GM21723 (cell line): ENCODE measurements at regions not wholly inside any gene's neighbourhood (a gene's known extent, or its start where the extent isn't known, plus 50 kb on each side); places are given as distances from the start of the nearest gene placed in this dataset.

ENCODE experiments used
- ATAC-seq: cut with Tn5 transposase; IDR thresholded peaks from one replicate; pipeline ENCODE4 v1.9.1; 2021; ENCODE audit warnings: mild to moderate bottlenecking, moderate library complexity; ENCODE audit not compliant: unreplicated experiment

DNA sequence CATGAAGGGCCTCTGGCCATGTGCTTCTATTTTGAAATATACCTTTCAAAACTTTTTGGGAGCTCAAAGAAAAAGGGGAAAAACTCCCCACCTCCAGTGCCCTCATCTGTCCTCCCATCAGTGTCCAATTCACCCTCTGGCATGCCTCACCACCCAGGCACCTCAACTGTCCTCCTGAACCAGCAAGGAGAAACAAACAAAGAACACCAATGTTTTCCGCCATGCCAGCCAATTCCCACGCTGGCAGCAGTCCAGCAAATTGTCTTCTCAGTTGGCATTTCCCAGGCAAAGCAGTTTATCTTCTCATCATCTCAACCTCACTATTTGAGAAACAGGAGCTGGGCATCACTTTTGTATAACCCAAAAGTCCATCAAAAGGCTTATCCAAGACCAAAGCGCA is 496.9 kb downstream of the SOX6 start:
- ATAC-seq, result no peak

GRCh38 chr11:15861256-15861655 is 495.1 kb downstream of the SOX6 start:
- no peak for ATAC-seq

DNA sequence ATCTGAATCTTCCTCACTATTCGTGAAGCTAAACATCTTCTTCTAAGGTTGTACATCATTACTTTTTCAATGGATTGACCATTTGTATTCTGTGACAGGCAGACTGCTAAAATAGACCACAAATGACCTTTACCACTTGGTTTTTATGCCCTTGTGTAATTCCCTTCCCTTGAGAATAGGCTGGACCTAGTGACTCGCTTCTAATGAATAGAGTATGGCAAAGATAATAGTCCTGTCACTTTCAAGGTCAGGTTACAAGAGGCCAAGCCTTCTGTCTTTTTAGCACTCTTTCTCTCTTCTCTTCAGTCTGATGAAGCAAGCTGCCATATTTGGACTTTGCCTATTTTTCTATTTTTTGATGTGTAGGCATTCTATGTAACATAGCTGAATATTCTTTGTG is 492.9 kb downstream of the SOX6 start:
- ATAC-seq, result no peak

DNA sequence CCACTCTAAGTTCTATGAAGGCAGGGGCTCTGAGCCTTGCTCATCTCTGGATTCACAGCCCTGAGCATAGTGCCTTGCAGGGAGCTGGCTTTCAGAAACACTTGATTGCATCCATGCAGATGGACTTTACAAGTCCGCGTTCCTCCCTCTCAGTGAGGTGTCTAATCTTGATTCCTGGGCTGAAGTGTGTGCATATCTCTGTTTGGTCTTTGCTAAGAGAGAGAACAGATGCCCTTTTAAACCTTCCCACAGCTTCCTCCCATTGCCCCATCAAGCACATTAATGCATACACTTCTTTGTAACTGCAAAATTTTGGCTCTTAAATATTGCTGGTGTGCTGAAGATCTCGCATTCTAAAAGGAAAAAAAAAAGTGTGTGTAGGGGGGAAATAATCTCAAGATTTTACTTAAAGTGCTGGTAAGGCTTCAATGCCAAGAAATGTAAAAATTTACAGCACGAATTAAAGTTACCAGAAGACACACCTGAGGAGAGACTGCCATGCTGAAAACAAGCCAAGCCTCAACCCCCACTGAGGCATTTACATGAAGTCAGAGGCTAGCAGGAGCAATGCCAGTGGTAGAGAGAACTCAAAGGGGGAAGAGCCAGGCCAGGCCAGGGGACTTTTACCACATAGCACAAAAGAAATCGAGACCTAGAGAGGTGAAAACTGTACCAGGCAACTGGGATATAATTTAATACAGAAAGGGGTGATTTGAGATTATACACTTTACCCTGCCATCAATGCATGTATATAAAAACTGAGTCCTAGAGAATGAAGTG is 492.1 kb downstream of the SOX6 start:
- no peak for ATAC-seq

DNA sequence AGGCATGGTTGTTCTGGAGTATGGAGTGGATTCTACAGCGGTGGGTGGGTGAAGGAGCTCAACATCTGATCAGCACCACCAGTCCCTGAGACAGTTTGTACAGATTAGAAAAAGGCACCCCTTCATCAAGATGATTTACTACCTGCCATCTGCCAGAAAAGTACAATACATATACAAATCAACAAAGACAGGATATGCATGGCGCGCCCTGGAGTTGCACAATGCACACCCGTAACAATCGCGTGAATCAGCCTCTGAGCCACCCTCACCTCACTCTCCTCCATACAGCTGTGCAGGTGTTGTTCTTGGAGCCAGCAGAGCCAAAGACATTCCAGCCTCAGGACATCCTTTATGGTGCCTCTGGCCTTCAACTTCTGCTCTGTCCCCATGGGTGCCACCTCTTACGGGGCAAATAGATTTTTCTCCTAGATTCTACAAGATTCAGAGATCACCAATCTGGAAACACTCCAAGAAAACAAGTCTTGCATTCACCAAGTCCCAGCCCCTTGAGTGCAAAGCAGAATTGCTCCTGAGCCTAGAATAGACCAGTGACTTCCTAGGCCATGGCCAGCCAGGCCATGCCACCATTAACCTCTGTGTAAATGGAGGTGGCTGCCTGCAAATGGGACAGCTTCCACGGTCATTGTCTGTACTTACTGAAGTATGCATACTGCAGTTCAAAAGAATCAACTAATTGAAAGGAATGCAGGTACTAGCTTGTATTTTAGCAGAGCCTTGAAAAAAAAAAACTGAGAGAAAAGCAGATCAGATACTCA is 490.9 kb downstream of the SOX6 start:
- no peak for ATAC-seq

- no peak for ATAC-seq
Measured at GRCh38 chr11:15867871-15868270, 488.5 kb downstream of the SOX6 start.

- ATAC-seq, result no peak
Measured at GRCh38 chr11:15870911-15871310, 485.4 kb downstream of the SOX6 start.

GRCh38 chr11:15871904-15872626 is 484.3 kb downstream of the SOX6 start:
- no peak for ATAC-seq

GRCh38 chr11:15873501-15873900 is 482.8 kb downstream of the SOX6 start:
- ATAC-seq, result no peak

DNA sequence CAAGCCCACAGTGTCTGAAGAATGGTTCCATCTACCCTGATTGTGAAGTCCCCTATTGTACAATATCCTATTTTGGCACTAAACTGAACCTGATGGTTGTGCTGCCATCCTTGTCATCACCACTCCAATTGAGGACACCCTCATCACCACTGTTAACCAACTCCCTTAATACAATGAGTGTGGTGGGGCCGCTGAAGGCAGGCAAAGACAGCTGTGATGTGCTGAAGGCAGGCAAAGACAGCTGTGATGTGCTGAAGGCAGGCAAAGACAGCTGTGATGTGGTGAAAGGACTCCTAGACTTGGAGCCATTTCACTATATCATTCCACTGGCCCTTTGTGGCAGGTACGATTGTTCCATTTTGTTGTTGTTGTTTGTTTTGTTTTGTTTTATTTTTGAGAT is 481.6 kb downstream of the SOX6 start:
- no peak for ATAC-seq

- ATAC-seq, result no peak
Measured at GRCh38 chr11:15875393-15875792, 481.0 kb downstream of the SOX6 start.

DNA sequence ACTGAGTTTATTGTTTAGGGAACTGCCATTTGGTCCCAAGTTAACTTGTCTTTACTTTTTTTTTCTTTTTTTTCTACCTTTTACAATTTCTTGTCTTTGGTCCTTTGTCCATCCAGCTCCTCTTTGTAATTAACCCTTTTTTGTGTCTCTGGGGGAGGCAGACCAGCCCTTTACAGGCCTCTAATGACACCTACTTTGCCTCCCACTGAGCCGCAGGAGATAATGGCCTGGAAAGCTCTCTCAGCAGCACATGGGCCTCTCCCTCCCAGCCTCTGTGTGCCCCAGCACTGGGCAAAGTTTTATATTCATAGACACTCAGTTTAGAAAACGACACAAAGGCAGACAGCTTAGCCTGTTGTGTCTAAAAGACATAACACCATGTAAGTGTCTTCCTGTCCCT is 480.4 kb downstream of the SOX6 start:
- no peak for ATAC-seq

- no peak for ATAC-seq
Measured at GRCh38 chr11:15878756-15879155, 477.6 kb downstream of the SOX6 start.

DNA sequence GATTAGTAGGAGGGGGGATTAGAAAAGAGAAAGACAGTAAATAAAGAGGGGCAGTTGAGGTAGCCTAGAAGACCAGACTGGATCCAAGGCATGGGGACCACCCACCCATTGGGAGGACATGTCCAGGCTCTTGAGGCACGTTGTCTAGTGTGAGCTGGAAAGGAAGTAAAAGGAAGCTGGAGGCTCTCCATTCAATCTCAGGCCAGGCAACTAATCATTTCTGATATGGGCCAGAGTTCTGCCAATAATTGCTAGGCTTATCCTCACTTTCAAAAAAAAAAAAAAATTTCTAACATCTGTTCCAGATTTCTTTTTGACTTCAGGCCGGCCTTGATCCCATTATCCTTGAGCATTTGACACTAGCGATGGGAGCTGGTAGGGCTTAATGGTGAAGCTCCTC is 476.1 kb downstream of the SOX6 start:
- ATAC-seq, result no peak

DNA sequence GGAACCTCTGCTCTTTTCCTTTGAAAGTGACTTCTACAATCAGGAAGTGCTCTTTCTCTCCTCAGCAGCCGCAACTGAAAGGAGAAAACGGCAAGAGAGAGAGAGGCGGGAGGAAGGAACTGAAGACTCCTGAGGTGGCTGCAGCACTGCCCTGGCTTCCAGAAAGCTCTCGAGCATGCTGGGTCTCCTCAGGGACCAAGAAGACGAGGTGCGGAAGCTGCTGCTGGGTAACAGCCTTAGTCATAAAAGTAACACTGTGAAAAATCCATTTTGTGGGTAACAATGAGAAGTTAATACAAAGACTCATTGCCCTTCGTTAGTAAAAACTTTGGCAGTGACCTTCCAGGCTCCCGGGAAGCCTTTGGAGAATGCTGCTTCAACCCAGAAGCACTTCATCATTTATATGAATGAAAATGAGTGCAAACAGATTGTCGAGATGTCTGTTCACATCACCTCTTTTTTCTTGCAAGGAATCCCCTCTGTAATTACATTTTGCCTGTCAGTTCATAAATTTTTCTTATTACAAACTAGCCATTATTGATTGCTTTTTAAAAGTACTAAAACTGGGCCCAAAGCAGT is 473.4 kb downstream of the SOX6 start:
- ATAC-seq, result no peak

- ATAC-seq, result no peak
Measured at GRCh38 chr11:15883455-15883920, 472.9 kb downstream of the SOX6 start.

DNA sequence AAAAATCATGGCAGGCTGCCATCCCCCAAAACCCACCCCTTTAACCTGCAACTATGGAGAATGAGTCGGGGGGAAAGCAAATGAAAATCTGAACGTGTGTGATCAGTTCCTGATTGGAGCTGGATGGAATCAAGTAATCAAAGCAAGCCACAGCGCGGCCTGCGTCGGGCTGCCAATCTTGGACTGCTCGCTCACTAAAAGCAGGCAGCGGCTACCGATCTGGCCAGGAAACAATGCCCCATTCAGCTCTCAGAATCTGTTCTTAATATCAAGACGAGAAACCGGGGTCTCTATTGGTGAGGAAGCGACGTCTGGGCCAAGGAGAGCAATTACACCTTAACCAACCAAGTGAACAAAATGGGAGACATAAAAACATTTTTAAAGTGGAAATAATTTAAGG is 472.2 kb downstream of the SOX6 start:
- ATAC-seq, result no peak

DNA sequence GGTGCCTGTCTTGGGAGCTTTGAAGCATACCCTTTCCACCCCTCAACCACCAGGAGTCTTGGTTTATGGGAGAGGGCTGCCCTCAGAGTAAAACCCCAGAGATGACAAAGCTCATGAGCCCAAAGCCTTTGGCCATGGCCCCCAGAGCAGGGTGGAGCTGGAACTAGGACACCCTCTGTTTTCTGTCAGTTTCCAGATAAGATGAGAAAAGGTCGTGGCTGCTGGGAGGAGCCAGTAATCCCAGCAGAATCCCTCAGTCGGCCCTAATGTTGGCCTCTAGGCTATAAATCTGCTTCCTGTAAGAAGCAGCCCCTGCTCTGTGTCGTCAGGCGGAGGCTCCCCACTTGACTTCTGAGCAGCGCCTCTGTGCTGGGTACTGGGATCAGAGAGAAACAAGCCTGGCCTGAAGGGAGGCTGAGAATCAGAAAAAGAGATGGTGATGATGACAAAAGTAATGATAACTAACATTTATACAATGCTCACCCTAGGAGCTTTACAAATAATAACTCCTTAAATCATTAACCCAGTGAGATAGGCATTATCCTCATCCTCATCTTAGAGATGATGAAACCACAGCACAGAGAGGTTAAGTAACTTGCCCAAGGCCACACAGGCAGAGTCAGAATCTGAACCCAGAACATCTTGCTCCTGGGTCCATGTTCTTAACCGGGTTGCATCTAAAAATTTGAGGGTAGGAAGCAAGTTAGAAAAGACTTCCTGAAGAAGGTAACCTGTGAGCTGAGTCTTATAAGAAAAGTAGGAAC is 471.4 kb downstream of the SOX6 start:
- no peak for ATAC-seq

DNA sequence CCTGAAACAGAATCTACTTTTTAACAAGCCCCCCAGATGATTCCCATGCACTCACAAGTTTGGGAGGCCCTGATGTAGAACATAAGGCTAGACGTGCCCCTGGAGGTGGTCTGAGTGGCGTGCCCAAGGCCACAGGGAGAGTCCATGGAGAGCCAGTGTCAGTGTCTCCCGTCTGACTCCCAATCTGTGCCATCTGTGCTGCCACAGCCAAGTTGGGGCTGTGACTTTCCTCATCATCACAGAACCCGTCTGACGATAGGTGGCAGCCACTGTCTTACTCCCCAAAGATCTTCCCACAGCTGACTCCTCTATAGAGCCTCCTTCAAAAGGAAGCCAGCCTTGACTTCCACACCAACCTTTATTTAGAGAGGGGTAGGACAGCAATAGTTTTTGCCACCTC is 470.5 kb downstream of the SOX6 start:
- ATAC-seq, result no peak

GRCh38 chr11:15886299-15886698 is 470.0 kb downstream of the SOX6 start:
- ATAC-seq, result no peak

DNA sequence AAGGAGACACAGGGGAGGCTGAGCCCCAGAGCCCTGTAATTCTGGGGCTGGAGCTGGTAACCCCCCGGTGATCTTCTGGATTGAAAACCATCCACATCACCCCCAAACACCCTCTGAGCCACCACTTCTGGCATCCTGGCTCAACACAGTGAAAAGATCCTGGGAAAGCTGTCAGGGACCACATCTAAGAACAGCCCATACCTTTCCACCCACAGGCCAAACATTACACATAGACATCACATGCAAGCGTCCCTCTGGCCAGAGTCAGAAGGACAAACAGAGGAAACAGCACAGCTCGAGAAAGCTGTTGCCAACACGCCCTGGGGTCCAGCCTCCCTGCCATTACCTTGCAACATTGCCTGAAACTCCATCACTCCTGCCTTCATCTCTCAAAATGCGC is 469.5 kb downstream of the SOX6 start:
- ATAC-seq, result no peak
